Skeletal muscle satellite cell (primary cell): ENCODE measurements at regions not wholly inside any gene's neighbourhood (a gene's known extent, or its start where the extent isn't known, plus 50 kb on each side); places are given as distances from the start of the nearest gene placed in this dataset.

Experiments used
- H3K27me3 ChIP-seq: 2 replicates; pipeline ENCODE4 v1.7.0; 2013; ENCODE audit warnings: low read length; ENCODE audit not compliant: control insufficient read depth, insufficient read depth
- H3K36me3 ChIP-seq: 2 replicates; pipeline ENCODE4 v1.7.0; 2013; ENCODE audit warnings: mild to moderate bottlenecking, control low read depth, low read length; ENCODE audit not compliant: insufficient read depth
- H3K4me1 ChIP-seq: 2 replicates; pipeline ENCODE4 v1.7.0; 2013; ENCODE audit warnings: low read length; ENCODE audit not compliant: control insufficient read depth, insufficient read depth
- H3K4me2 ChIP-seq: 2 replicates; pipeline ENCODE4 v1.7.0; 2013; ENCODE audit warnings: mild to moderate bottlenecking, low read length
- H3K4me3 ChIP-seq: 2 replicates; pipeline ENCODE4 v1.7.0; 2013; ENCODE audit warnings: low read length
- H3K9ac ChIP-seq: 2 replicates; pipeline ENCODE4 v1.7.0; 2013; ENCODE audit warnings: mild to moderate bottlenecking, low read depth, low read length, moderate library complexity
- H3K9me3 ChIP-seq: replicated peaks from 2 replicates; pipeline ENCODE4 v1.7.0; 2013; ENCODE audit warnings: mild to moderate bottlenecking, control low read depth, low read length

- Histone ChIP-seq H3K36me3 (no peaks in the 10 kb centered on the region), H3K27me3 (no peaks in the 10 kb centered on the region), H3K4me3 (no peak overlapping the region), H3K4me1 (peaks cover 7% of the 10 kb centered on the region), H3K9ac (no peak overlapping the region), H3K9me3 (no peaks in the 10 kb centered on the region), H3K4me2 (no peak overlapping the region)
These were observed 241.1 kb upstream of the PIK3R1 start for GRCh38 chr5:67974471-67974870.

GRCh38 chr5:67974054-67974453, 241.5 kb upstream of the PIK3R1 start:
- Histone ChIP-seq H3K9ac (no peak overlapping the region), H3K27me3 (no peaks in the 10 kb centered on the region), H3K4me1 (peaks cover 7% of the 10 kb centered on the region), H3K9me3 (no peaks in the 10 kb centered on the region), H3K4me3 (no peak overlapping the region), H3K4me2 (no peak overlapping the region), H3K36me3 (no peaks in the 10 kb centered on the region)

- Histone ChIP-seq H3K4me1 (peaks cover 6% of the 10 kb centered on the region), H3K4me3 (no peak overlapping the region), H3K27me3 (no peaks in the 10 kb centered on the region), H3K9ac (no peak overlapping the region), H3K9me3 (no peaks in the 10 kb centered on the region), H3K4me2 (no peak overlapping the region), H3K36me3 (no peaks in the 10 kb centered on the region)
These were observed 243.4 kb upstream of the PIK3R1 start for GRCh38 chr5:67971971-67972821.

- Histone ChIP-seq H3K36me3 (no peaks in the 10 kb centered on the region), H3K9me3 (no peaks in the 10 kb centered on the region), H3K27me3 (no peaks in the 10 kb centered on the region), H3K4me3 (no peak overlapping the region), H3K4me2 (peak overlapping the region; percentile 50), H3K9ac (no peak overlapping the region), H3K4me1 (peaks cover 4% of the 10 kb centered on the region)
These were observed 244.2 kb upstream of the PIK3R1 start for GRCh38 chr5:67971223-67971830.

- Histone ChIP-seq H3K4me1 (peaks cover 4% of the 10 kb centered on the region), H3K4me2 (no peak overlapping the region), H3K4me3 (no peak overlapping the region), H3K36me3 (no peaks in the 10 kb centered on the region), H3K9me3 (no peaks in the 10 kb centered on the region), H3K9ac (no peak overlapping the region), H3K27me3 (no peaks in the 10 kb centered on the region)
These were observed 245.9 kb upstream of the PIK3R1 start for GRCh38 chr5:67969631-67970030.

GRCh38 chr5:67969176-67969575, 246.4 kb upstream of the PIK3R1 start:
- peaks cover 4% of the 10 kb centered on the region for H3K4me1 ChIP-seq

GRCh38 chr5:67966712-67967111, 248.8 kb upstream of the PIK3R1 start:
- no peak overlapping the region for H3K9ac ChIP-seq
- peaks cover 3% of the 10 kb centered on the region for H3K4me1 ChIP-seq
- no peaks in the 10 kb centered on the region for H3K36me3 ChIP-seq

More at GRCh38 chr5:67969176-67969575, 246.4 kb upstream of the PIK3R1 start:
- Histone ChIP-seq H3K4me3 (no peak overlapping the region), H3K9me3 (no peaks in the 10 kb centered on the region), H3K4me2 (no peak overlapping the region), H3K9ac (no peak overlapping the region), H3K36me3 (no peaks in the 10 kb centered on the region), H3K27me3 (peaks cover 1% of the 10 kb centered on the region)

GRCh38 chr5:67964619-67965018, 250.9 kb upstream of the PIK3R1 start:
- peaks cover 4% of the 10 kb centered on the region for H3K27me3 ChIP-seq
- no peaks in the 10 kb centered on the region for H3K4me1 ChIP-seq
- H3K4me2 ChIP-seq = no peak overlapping the region
- H3K9me3 ChIP-seq = no peaks in the 10 kb centered on the region
- H3K9ac ChIP-seq = no peak overlapping the region
- H3K36me3 ChIP-seq = no peaks in the 10 kb centered on the region
- H3K4me3 ChIP-seq = no peak overlapping the region

More at GRCh38 chr5:67966712-67967111, 248.8 kb upstream of the PIK3R1 start:
- H3K9me3 ChIP-seq = no peaks in the 10 kb centered on the region
- no peak overlapping the region for H3K4me2 ChIP-seq
- H3K4me3 ChIP-seq = no peak overlapping the region
- peaks cover 4% of the 10 kb centered on the region for H3K27me3 ChIP-seq

GRCh38 chr5:67963789-67964519, 251.6 kb upstream of the PIK3R1 start:
- H3K27me3 ChIP-seq = peaks cover 4% of the 10 kb centered on the region

GRCh38 chr5:67960939-67961338, 254.6 kb upstream of the PIK3R1 start:
- Histone ChIP-seq H3K4me3 (no peak overlapping the region), H3K9ac (no peak overlapping the region), H3K4me2 (no peak overlapping the region), H3K9me3 (no peaks in the 10 kb centered on the region), H3K4me1 (no peaks in the 10 kb centered on the region), H3K36me3 (no peaks in the 10 kb centered on the region), H3K27me3 (peaks cover 4% of the 10 kb centered on the region)

More at GRCh38 chr5:67963789-67964519, 251.6 kb upstream of the PIK3R1 start:
- Histone ChIP-seq H3K9ac (no peak overlapping the region), H3K9me3 (no peaks in the 10 kb centered on the region), H3K36me3 (no peaks in the 10 kb centered on the region), H3K4me2 (no peak overlapping the region), H3K4me1 (no peaks in the 10 kb centered on the region), H3K4me3 (no peak overlapping the region)

GRCh38 chr5:67957374-67957773, 258.2 kb upstream of the PIK3R1 start:
- Histone ChIP-seq H3K4me3 (no peak overlapping the region), H3K9ac (no peak overlapping the region), H3K4me1 (no peaks in the 10 kb centered on the region), H3K36me3 (no peaks in the 10 kb centered on the region), H3K9me3 (no peaks in the 10 kb centered on the region), H3K4me2 (no peak overlapping the region), H3K27me3 (no peaks in the 10 kb centered on the region)
